Osteoblast (primary cell): ENCODE measurements at regions not wholly inside any gene's neighbourhood (a gene's known extent, or its start where the extent isn't known, plus 50 kb on each side); places are given as distances from the start of the nearest gene placed in this dataset.

Source experiments
- DNase-seq: peaks from one replicate; pipeline ENCODE4 v3.0.0; 2011; ENCODE audit warnings: low spot score, mixed read lengths; ENCODE audit not compliant: insufficient read length; ENCODE audit errors: missing footprints
- H2AFZ ChIP-seq: 2 replicates; pipeline ENCODE4 v1.6.0; 2011; ENCODE audit warnings: mild to moderate bottlenecking, low read length
- H3K27ac ChIP-seq: 2 replicates; pipeline ENCODE4 v1.5.1; 2011; ENCODE audit warnings: mild to moderate bottlenecking, low read depth, low read length, moderate library complexity
- H3K27me3 ChIP-seq: 2 replicates; pipeline ENCODE4 v1.6.0; 2012; ENCODE audit warnings: mild to moderate bottlenecking, control low read depth, inconsistent platforms, low read length, moderate library complexity; ENCODE audit not compliant: insufficient read depth
- H3K36me3 ChIP-seq: 2 replicates; pipeline ENCODE4 v1.5.1; 2011; ENCODE audit warnings: mild to moderate bottlenecking, low read length, control low read depth, moderate library complexity; ENCODE audit not compliant: insufficient read depth
- H3K4me1 ChIP-seq: 2 replicates; pipeline ENCODE4 v1.5.1; 2011; ENCODE audit warnings: mild to moderate bottlenecking, low read length, control low read depth, moderate library complexity; ENCODE audit not compliant: insufficient read depth
- H3K4me2 ChIP-seq: 2 replicates; pipeline ENCODE4 v1.6.0; 2011; ENCODE audit warnings: mild to moderate bottlenecking, low read length; ENCODE audit not compliant: insufficient read depth
- H3K4me3 ChIP-seq: fragments of 200-600 bp; sonication (generic); 3 replicates; pipeline ENCODE4 v1.5.1; 2012; ENCODE audit warnings: mild to moderate bottlenecking, low read length, inconsistent platforms; ENCODE audit not compliant: insufficient read depth
- H3K79me2 ChIP-seq: 2 replicates; pipeline ENCODE4 v1.6.0; 2012; ENCODE audit warnings: mild to moderate bottlenecking, low read length, control low read depth, inconsistent platforms; ENCODE audit not compliant: insufficient read depth
- H3K9me3 ChIP-seq: 2 replicates; pipeline ENCODE4 v1.5.1; 2011; ENCODE audit warnings: low read depth, low read length, control low read depth
- H4K20me1 ChIP-seq: 2 replicates; pipeline ENCODE4 v1.6.0; 2012; ENCODE audit warnings: mild to moderate bottlenecking, low read length, control low read depth; ENCODE audit not compliant: insufficient read depth
- CTCF ChIP-seq: IDR thresholded peaks from 2 replicates; pipeline ENCODE4 v1.5.1; 2011; ENCODE audit warnings: mild to moderate bottlenecking, low read depth, low read length, moderate library complexity; ENCODE audit errors: extremely low read depth

GRCh38 chr10:108132303-108132702, 967.8 kb upstream of the SORCS1 start:
- Histone ChIP-seq H3K79me2 (no peaks in the 10 kb centered on the region), H3K9me3 (no peaks in the 10 kb centered on the region), H3K36me3 (no peaks in the 10 kb centered on the region), H3K27me3 (no peaks in the 10 kb centered on the region), H3K27ac (no peak overlapping the region), H3K4me3 (no peak overlapping the region), H3K4me1 (no peaks in the 10 kb centered on the region), H4K20me1 (no peaks in the 10 kb centered on the region), H3K4me2 (no peak overlapping the region), H2AFZ (no peak overlapping the region)
- TF ChIP-seq CTCF: no peak
- no peak for DNase-seq

- no peak for TF ChIP-seq CTCF
- H3K27ac ChIP-seq: no peak overlapping the region
- H3K9me3 ChIP-seq: no peaks in the 10 kb centered on the region
- H3K4me2 ChIP-seq: no peak overlapping the region
- DNase-seq: no peak
- no peak overlapping the region for H3K4me3 ChIP-seq
- H4K20me1 ChIP-seq: no peaks in the 10 kb centered on the region
- H3K4me1 ChIP-seq: no peaks in the 10 kb centered on the region
- H3K27me3 ChIP-seq: no peaks in the 10 kb centered on the region
- no peak overlapping the region for H2AFZ ChIP-seq
- H3K36me3 ChIP-seq: no peaks in the 10 kb centered on the region
- H3K79me2 ChIP-seq: no peaks in the 10 kb centered on the region
Measured at GRCh38 chr10:108130575-108130974, 966.1 kb upstream of the SORCS1 start.

GRCh38 chr10:108112218-108112617, 947.7 kb upstream of the SORCS1 start:
- Histone ChIP-seq H4K20me1 (no peaks in the 10 kb centered on the region), H3K4me1 (no peaks in the 10 kb centered on the region), H3K79me2 (no peaks in the 10 kb centered on the region), H3K27me3 (no peaks in the 10 kb centered on the region), H3K9me3 (no peaks in the 10 kb centered on the region), H3K4me2 (no peak overlapping the region), H3K27ac (no peak overlapping the region), H2AFZ (no peak overlapping the region), H3K4me3 (no peak overlapping the region), H3K36me3 (no peaks in the 10 kb centered on the region)
- no peak for DNase-seq
- no peak for TF ChIP-seq CTCF

GRCh38 chr10:108104551-108105156, 940.1 kb upstream of the SORCS1 start:
- Histone ChIP-seq H2AFZ (no peak overlapping the region), H3K27ac (no peak overlapping the region), H3K4me3 (no peak overlapping the region), H3K36me3 (no peaks in the 10 kb centered on the region), H3K4me2 (no peak overlapping the region), H3K9me3 (peaks cover 2% of the 10 kb centered on the region), H4K20me1 (no peaks in the 10 kb centered on the region), H3K4me1 (no peaks in the 10 kb centered on the region), H3K27me3 (no peaks in the 10 kb centered on the region), H3K79me2 (no peaks in the 10 kb centered on the region)
- TF ChIP-seq CTCF: no peak
- DNase-seq: no peak
